Naive thymus-derived CD8-positive, alpha-beta T cell (primary cell): ENCODE measurements at regions not wholly inside any gene's neighbourhood (a gene's known extent, or its start where the extent isn't known, plus 50 kb on each side); places are given as distances from the start of the nearest gene placed in this dataset.

Source experiments
- ATAC-seq, 2 donors: fragments of 150-1000 bp; cut with Tn5 transposase in 1 of 2; sonication (Bioruptor Pico), chemical (Tn5 transposase) in 1 of 2; 1 replicate in 1 of 2; 2 replicates in 1 of 2; pipeline ENCODE4 v1.10.0; 2021; ENCODE audit warnings: mild to moderate bottlenecking in 2 of 2, moderate library complexity in 2 of 2
- POLR2A ChIA-PET: fragments of 350-600 bp; sonication (Branson Sonifier 250); formaldehyde crosslinking; loops from one replicate; lab custom pipeline; 2021; ENCODE audit warnings: antibody characterized with exemption; lab: Charles Lee
- DNase-seq, 10 donors: peaks; one replicate each; pipeline versions ENCODE4 v3.0.0 to v3.0.0-alpha.2; 2020 to 2022
- H3K27ac Mint-ChIP-seq, 10 donors: one replicate each; pipeline ENCODE4 v1.8.0; 2020 to 2022; ENCODE audit warnings: mild to moderate bottlenecking in 10 of 10, mixed read lengths in 10 of 10, moderate library complexity in 4 of 10, inconsistent platforms in 1 of 10
- H3K27me3 Mint-ChIP-seq, 5 donors: one replicate each; pipeline ENCODE4 v1.8.0; 2021 to 2022; ENCODE audit warnings: mixed read lengths in 5 of 5
- H3K36me3 Mint-ChIP-seq, 3 donors: one replicate each; pipeline ENCODE4 v1.8.0; 2020 to 2022; ENCODE audit warnings: mixed read lengths in 3 of 3, mild to moderate bottlenecking in 2 of 3, inconsistent platforms in 1 of 3
- H3K4me1 Mint-ChIP-seq, 4 donors: one replicate each; pipeline ENCODE4 v1.8.0; 2021 to 2022; ENCODE audit warnings: mixed read lengths in 4 of 4
- H3K4me3 Mint-ChIP-seq, 10 donors: one replicate each; pipeline ENCODE4 v1.8.0; 2020 to 2022; ENCODE audit warnings: mild to moderate bottlenecking in 10 of 10, mixed read lengths in 10 of 10, moderate library complexity in 6 of 10, inconsistent platforms in 1 of 10
- H3K9me3 Mint-ChIP-seq, 9 donors: one replicate each; pipeline ENCODE4 v1.8.0; 2020 to 2022; ENCODE audit warnings: mixed read lengths in 9 of 9, mild to moderate bottlenecking in 3 of 9, inconsistent platforms in 1 of 9, moderate library complexity in 1 of 9

DNA sequence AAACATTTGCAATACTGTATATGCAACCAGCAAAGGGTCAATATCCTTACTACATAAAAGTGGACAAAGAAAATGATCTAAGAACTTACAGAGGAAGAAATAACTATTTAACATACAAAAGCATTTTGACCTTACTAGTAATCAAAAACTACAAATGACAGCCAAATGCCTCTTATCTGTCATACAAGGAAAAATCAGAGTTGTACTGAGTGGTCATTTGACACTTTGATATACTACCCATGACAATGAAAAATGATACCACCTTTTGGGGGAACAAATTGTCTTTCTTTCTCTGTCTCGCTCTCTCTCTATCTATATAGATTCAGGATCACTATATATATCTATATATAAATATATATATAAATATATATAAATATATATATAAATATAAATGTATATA lies 50.4 kb upstream of the ZSWIM6 start:
- no peak for ATAC-seq
- DNase-seq = no peak
- no peak overlapping the region for H3K27ac Mint-ChIP-seq
- H3K9me3 Mint-ChIP-seq = no peaks in the 10 kb centered on the region
- no peak overlapping the region for H3K4me3 Mint-ChIP-seq
- H3K4me1 Mint-ChIP-seq = peaks cover 2 to 23% (median 18%) of the 10 kb centered on the region in 4 donors
- POLR2A ChIA-PET = no interaction called here
- no peaks in the 10 kb centered on the region for H3K36me3 Mint-ChIP-seq
- H3K27me3 Mint-ChIP-seq = no peaks in the 10 kb centered on the region
